ENCODE measurements at regions not wholly inside any gene's neighbourhood (a gene's known extent, or its start where the extent isn't known, plus 50 kb on each side); places are given as distances from the start of the nearest gene placed in this dataset.
A peak's percentile ranks its signal among the peaks of the same experiment; 100 is the strongest.

DNA sequence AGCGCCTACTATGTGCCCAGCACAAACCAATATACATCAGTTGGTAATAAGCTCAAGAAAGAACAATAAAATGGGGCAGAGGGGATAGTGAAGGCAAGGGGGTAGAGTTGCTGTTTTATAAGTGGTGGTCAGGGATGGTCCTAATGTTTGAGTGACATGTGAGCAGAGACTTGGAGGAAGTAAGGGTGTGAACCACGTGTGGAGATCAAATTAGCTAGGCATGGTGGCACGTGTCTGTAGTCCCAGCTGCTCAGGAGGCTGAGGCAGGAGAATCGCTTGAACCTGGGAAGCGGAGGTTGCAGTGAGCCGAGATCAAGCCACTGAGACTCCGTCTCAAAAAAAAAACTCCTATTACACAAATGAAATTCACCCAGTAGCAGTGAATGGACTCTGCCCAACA lies 56.5 kb downstream of the IRX6 start:
- no peak for DNase-seq

DNA sequence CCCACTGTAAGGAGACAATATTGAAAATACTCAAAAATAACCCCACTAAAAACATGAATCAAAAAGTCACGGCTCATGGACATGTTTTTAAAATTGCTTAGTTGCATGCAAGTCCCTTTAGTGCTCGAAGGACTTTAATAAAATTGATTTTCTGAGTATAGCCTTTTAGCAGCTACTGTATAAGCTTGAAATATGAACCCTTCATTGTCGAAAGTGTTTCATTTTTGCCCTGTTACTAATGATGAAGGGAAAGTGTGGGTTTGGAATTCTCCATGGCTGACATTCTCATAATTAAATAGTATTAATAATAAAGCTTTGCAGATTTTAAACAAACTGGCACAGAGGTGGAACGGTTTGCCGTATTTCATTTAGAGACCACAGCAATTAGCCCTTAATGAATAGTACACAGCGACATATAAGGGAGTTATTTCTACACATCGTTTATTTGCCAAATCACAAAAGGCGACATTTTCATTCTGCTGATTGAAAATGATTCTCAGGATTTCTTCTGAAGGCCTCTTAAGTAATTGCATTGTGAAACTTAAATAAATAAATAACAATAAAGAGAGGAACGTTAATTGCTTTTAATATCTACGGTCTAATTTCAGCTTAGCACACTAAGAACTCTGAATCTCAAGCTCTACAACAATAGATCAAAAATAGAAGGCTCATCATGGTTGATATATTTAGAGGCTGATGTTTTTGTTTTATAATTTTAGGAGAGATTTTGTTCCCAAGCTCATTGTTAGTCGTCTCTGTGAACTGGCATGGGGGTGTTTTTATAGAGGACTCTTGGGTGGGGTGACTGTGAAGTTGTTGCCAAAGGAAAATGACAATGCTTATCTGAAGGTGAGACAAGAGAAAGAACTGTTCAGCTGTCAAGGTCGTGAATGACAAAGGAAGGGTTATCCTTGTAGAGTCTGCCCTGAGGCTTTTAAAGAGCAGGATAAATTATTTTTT lies 60.6 kb downstream of the IRX6 start:
- DNase-seq, result no peak

DNA sequence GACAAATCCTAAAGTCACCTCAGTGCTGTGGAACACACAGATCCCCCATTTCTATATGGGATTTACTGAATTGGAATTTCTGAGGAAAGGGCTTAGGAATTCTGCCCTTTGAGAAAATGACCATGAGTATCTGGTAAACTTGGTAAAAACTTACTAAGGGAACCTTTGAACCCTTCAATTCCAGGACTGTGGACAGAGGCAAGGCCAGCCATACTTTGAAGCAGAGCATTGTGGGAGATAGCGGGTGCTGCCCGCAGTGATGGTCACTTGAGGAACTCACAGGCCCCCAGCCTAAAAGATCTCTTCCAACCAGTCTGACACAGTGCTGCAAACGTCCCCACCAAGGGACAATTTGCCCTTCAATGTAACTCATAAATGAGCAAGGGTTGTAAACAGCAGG lies 61.4 kb downstream of the IRX6 start:
- no peak for DNase-seq

GRCh38 chr16:55386534-55387296 lies 62.7 kb downstream of the IRX6 start:
- no peak for DNase-seq

- DNase-seq, result no peak
Observed at GRCh38 chr16:55388131-55388862, 64.3 kb downstream of the IRX6 start.

- no peak for DNase-seq
Observed at GRCh38 chr16:55389426-55390073, 65.5 kb downstream of the IRX6 start.

DNA sequence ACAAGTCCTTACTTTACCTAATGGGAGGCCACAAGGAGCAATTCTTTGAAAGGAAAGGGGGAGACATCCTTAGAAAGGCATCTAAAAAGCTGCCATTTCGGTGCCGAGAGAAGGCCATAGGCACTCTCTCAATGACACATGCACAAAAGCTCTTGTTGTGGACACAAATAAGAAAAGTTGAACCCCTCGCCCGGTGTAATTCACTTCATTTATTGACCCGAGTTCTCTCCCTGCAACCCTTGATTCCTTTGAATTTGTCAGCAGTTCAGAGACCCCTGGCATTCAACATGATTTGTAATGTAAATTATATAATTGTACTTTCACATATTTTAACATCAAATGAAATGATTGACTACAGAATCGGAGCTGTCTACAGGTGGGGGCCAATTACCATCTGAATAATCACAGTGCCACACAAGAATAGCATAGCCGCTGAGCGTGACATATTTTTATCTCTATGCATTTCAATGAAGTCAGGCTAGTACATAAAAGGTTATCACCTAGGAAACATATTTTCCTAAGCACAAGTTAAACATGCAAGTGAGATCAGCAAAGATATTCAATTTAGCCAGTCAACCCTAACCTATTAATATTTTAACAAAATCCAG lies 66.7 kb downstream of the IRX6 start:
- no peak for DNase-seq

- DNase-seq, result no peak
Observed at GRCh38 chr16:55391760-55392375, 67.9 kb downstream of the IRX6 start.

DNA sequence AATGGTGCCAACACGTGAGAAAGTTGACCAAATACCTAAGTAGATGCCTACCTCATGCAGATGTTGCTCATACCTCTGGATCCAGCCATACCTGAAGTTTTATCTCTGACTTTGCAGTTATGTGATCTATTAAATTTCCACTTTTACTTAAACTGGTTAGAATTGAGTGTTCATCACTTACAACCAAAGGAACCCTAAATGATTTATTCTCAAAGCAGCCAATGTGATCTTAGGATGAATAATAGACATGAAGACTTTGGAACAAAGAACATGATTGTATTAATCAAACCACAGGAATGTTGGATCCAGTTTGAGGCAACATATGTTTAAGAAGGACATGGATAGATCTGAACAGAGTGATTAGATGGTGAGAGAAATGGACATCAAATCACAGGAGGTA lies 68.7 kb downstream of the IRX6 start:
- DNase-seq, result no peak

DNA sequence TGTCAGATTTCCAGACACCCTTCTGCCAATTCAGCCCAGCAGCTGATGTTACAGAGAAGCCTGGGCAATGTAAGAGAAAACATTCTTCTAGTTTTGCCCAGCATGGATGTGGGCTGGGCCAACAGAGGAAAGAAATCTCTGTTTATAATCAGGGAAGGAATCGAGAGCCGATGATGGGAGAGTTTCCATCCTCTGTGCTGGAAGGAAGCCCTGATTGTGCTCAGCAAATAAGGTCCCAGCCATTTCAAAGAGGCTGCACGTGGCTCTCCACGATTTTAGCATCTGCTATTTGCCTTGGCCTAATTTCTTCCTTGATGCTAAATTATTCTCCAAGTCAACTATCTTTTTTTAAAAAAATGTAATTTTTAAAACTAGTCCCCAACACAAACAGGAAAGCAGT lies 70.0 kb downstream of the IRX6 start:
- peak; percentile 52 to 73 (median 59) for DNase-seq

DNA sequence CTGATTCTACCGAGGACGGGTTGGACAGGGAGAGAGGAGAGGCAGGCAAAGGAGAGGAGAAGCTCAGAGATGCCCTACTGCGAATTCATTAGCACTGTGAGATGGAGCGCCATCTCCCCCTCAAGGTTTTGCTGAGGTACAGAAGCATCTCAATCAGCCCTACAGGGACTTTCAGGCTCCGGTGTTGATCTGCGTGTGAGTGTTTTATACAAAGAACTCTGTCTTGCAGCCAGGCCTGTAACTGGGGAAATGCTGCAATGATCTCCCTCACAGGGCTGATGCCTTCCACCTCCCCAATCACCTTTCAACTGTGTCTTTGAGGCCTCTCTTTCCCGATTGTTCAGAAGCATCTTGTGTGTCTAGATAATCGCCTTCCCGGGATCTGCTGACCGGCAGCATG lies 74.8 kb downstream of the IRX6 start:
- no peak for DNase-seq

DNA sequence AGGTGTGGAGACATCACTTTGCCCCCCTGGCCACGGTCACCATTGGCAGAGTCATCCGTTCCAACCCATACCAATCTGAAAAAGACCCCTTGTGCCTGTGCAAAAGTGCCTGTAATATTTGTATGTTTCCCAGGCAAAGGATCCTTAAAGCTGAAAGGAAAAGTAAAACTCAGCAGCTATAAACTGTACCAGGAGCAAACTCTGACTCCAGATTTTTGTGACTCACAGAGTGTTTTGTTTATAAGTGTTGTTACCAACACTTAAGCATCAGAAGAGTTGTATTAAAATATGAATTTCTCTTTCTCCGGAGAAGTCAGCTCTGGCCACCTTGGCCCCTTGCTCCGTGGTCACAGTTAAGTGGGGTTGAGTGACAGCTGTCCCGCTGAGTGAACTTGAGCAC lies 75.9 kb downstream of the IRX6 start:
- DNase-seq, result no peak

GRCh38 chr16:55401046-55401445 lies 77.0 kb downstream of the IRX6 start:
- DNase-seq, result no peak

DNA sequence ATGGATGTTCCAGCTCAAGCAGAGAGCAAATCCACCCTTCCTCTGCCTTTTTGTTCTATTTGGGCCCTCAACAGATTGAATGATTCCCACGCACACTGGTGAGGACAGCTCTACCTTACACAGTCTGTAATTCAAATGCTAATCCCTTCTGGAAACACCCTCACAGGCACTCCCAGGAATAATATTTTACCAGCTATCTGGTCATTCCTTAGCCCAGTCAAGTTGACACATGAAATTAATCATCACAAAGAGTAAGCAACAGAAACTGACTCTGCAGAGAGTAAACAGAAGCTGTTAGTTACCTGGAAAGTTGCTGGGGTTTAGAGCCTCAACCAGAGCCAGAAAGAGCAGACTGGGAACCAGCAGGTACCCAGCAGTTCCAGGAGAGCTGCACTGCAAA lies 75.5 kb upstream of the MMP2 start:
- no peak for DNase-seq

- no peak for DNase-seq
Observed at GRCh38 chr16:55406651-55407050, 72.3 kb upstream of the MMP2 start.

DNA sequence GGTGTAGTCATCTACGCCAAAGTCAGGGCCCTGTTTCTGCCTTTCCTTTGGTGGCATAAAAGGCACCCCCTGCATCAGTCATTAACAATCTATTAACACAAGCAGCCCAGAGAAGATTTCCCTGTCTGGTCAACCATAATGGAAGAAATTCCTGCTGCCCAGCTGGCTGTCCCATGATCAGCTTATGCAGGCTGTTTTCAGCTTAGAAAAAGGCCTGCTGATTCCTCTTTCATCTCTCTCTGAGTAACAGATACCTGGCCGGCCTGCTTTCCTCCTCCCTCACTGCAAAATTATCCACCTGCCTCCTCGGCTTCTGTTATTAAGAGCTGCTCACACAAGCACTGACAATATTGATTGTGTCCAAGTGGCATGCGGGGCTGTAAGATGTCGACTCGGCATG lies 70.3 kb upstream of the MMP2 start:
- no peak for DNase-seq

DNA sequence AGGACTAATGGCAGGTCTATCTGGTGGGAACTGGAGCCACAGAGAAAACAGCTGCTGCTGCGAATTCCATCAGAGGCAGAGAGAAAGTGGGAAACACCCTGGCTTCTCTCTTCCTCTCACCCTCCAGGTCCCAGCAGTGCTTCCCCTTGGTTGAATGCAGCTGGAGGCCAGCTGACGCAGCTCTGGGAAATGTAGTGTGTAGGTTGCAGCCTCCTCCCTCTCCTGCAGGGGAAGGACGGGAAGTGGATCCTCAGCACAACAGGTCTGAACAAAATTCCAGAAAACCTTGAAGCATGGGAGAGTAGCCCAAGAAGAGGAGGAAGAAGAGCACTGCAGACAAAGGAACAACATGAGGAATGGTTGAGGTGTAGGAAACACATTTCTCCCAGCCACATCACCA lies 67.8 kb upstream of the MMP2 start:
- DNase-seq, result peak in 1 of 3 donors; percentile 36

GRCh38 chr16:55418586-55418985 lies 60.4 kb upstream of the MMP2 start:
- no peak for DNase-seq

DNA sequence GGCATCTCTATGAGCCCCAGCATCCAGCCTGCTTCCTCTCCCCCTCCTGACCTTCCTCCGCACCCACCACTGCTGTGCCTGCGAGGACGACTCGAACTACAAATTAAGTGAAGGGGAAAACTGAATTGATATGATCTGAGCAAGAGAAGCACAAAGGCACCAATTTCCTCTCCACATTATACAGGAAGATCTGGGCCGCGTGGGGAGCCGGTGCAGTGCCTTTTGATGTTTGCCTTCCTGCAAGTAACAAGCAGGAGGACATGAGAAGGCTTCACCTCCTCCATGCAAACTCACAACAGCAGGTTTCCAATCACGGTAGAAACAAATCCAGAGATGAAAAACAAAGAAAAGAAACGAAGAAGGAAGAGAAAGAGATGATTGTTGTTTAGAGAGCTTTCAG lies 57.8 kb upstream of the MMP2 start:
- DNase-seq, result no peak

GRCh38 chr16:55426865-55427484 lies 52.0 kb upstream of the MMP2 start:
- DNase-seq, result no peak
